ENCODE measurements at regions not wholly inside any gene's neighbourhood (a gene's known extent, or its start where the extent isn't known, plus 50 kb on each side); places are given as distances from the start of the nearest gene placed in this dataset.

DNA sequence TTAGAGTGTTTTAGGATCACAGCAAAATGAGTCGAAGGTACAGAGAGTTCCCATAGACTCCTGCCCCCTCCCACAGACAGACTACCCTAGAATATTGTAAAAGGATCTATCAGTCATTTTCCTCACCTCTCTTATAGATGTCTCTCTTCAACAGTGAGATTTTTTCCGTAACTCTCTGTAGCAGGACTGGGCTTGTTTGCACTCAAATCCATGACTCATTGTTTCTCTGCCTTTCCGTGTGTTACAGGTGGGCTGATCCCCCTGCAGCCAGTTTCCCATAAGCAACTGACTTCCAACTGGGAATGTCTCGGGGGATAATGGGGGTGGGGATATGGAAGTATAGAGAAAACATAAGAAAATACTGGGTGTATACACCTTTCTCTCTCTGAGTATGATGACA is 921.0 kb downstream of the GATA3 start:
- CTCF ChIA-PET: no interaction called here
- intact Hi-C loops (cut with DNase I, micrococcal nuclease): no loop called here
- Mint-ChIP-seq H3K27me3 (peaks cover 6% of the 10 kb centered on the region), H3K4me1 (peaks cover 11% of the 10 kb centered on the region), H3K36me3 (ENCODE audit: low read depth) (peaks cover 3% of the 10 kb centered on the region), H3K27ac (no peak overlapping the region), H3K9me3 (ENCODE audit: low read depth) (no peaks in the 10 kb centered on the region), H3K4me3 (no peak overlapping the region)
- DNase-seq: no peak
- POLR2A ChIA-PET: no interaction called here
- ATAC-seq: no peak

DNA sequence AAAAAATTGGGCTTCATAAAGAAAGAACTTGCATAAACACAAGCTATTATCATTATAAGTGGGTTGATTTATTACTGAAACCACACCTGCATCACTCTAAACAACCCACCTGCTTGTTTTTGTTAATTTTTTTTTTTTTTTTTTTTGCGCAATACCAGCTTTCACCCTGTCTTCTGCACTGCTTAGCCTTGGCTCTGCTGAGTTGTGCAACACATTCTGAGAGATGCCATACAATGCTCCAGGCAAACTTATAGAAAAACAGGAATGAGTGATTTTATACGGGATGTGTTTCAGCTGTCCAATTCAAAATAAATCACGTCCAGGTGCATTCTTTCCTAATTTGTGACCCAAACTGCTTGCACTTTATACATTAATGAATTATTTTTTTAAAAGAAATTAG is 923.6 kb downstream of the GATA3 start:
- intact Hi-C loops (cut with DNase I, micrococcal nuclease): no loop called here
- DNase-seq (no peak), ATAC-seq (no peak)
- Mint-ChIP-seq H3K4me3 (no peak overlapping the region), H3K9me3 (ENCODE audit: low read depth) (peaks cover under 1% of the 10 kb centered on the region), H3K27ac (no peak overlapping the region), H3K4me1 (peaks cover 21% of the 10 kb centered on the region), H3K27me3 (peaks cover 4% of the 10 kb centered on the region), H3K36me3 (ENCODE audit: low read depth) (peaks cover under 1% of the 10 kb centered on the region)
- CTCF ChIA-PET: interaction anchor here (0.5 to 0.7 kb wide), 2 partner anchors 31 to 339 kb away, joined by 3 read pairs; no protein-coding TSS in a partner anchor
- POLR2A ChIA-PET: no interaction called here

DNA sequence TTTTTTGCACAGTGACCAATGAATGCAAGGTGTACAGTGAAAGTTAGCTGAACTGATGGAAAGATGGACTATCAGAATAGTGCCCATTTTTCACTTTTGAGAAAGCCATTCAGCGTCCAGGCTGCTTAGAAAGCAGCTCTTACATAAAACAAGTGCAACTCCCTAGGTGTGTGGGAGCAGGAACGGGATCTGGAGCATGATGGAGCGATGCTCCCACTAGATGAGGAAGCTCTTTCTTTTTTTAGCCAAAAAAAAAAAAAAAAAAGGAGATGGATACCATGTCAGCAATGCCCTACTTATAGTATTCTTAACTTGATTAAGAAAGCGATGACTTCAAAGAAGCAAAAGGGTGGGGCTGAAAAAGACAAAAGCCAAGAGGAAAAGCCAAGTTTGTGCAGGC is 925.5 kb downstream of the GATA3 start:
- Mint-ChIP-seq H3K27ac (no peak overlapping the region), H3K4me3 (no peak overlapping the region), H3K4me1 (peaks cover 21% of the 10 kb centered on the region), H3K27me3 (peaks cover 3% of the 10 kb centered on the region), H3K36me3 (ENCODE audit: low read depth) (peaks cover 4% of the 10 kb centered on the region), H3K9me3 (ENCODE audit: low read depth) (peaks cover 3% of the 10 kb centered on the region)
- DNase-seq (no peak), ATAC-seq (no peak)
- CTCF ChIA-PET: interaction anchor here (1.0 to 1.6 kb wide), 2 partner anchors 10 to 231 kb away, joined by 3 to 4 read pairs; no protein-coding TSS in a partner anchor
- POLR2A ChIA-PET: no interaction called here
- intact Hi-C loops (cut with DNase I, micrococcal nuclease): no loop called here

DNA sequence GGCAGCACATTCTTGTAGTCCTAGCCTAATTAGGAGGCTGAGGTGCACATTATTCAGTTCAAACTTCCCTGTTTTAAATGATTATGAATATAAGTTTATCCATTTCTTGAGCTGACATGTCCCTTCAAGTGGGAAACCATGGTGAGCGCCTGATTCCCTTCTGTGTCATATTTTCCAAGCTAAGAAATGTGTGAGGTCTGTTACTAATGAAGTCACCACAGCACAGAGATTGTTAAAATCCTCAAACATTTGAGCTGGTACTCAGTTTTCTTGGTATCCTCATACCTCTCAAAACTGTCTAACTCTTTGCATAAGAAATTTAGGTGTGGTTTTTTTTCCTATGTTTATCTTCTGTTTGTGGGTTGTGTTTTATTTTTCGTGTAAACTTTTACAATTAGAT is 926.8 kb downstream of the GATA3 start:
- peaks cover 4% of the 10 kb centered on the region for H3K36me3 Mint-ChIP-seq (ENCODE audit: low read depth)
- H3K4me1 Mint-ChIP-seq: peaks cover 21% of the 10 kb centered on the region
- no peak overlapping the region for H3K4me3 Mint-ChIP-seq
- H3K27me3 Mint-ChIP-seq: peaks cover 3% of the 10 kb centered on the region
- intact Hi-C loops (cut with DNase I, micrococcal nuclease): no loop called here
- peak; percentile 42 for ATAC-seq
- peak overlapping the region; percentile 7 for H3K27ac Mint-ChIP-seq
- H3K9me3 Mint-ChIP-seq (ENCODE audit: low read depth): peaks cover 3% of the 10 kb centered on the region
- ChIA-PET POLR2A (no interaction called here), CTCF (no interaction called here)
- DNase-seq: no peak

DNA sequence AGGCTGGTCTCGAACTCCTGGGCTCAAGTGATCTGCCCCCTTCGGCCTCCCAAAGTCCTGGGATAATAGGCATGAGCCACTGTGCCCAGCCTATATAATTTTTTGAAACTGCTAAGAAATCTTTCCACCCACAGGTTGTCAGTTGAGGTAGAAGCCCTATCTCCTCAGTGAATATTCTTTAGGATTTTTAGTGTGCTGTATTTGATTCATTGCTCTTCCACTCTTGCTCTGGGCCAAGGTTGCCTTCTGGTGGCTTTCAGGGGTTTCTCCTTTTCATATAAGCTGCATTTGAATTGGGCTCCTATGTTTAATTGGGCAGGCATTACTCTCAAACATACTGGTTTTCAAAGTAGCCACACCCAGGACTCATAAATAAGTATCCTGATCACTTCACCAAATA is 931.2 kb downstream of the GATA3 start:
- POLR2A ChIA-PET: no interaction called here
- peaks cover 5% of the 10 kb centered on the region for H3K27me3 Mint-ChIP-seq
- no peak overlapping the region for H3K4me3 Mint-ChIP-seq
- CTCF ChIA-PET: no interaction called here
- peaks cover 35% of the 10 kb centered on the region for H3K4me1 Mint-ChIP-seq
- no peak overlapping the region for H3K27ac Mint-ChIP-seq
- peaks cover 4% of the 10 kb centered on the region for H3K36me3 Mint-ChIP-seq (ENCODE audit: low read depth)
- ATAC-seq: peak; percentile 37
- no peak for DNase-seq
- peaks cover 3% of the 10 kb centered on the region for H3K9me3 Mint-ChIP-seq (ENCODE audit: low read depth)
- intact Hi-C loops (cut with DNase I, micrococcal nuclease): no loop called here

- H3K27ac Mint-ChIP-seq: peak overlapping the region; percentile 33
- H3K9me3 Mint-ChIP-seq (ENCODE audit: low read depth): peaks cover 3% of the 10 kb centered on the region
- intact Hi-C loops (cut with DNase I, micrococcal nuclease): no loop called here
- peaks cover 36% of the 10 kb centered on the region for H3K4me1 Mint-ChIP-seq
- CTCF ChIA-PET: no interaction called here
- peaks cover 5% of the 10 kb centered on the region for H3K27me3 Mint-ChIP-seq
- POLR2A ChIA-PET: no interaction called here
- H3K36me3 Mint-ChIP-seq (ENCODE audit: low read depth): peaks cover 4% of the 10 kb centered on the region
- ATAC-seq (no peak), DNase-seq (no peak)
- no peak overlapping the region for H3K4me3 Mint-ChIP-seq
Measured at GRCh38 chr10:8986975-8987374, 932.5 kb downstream of the GATA3 start.

- Mint-ChIP-seq H3K9me3 (ENCODE audit: low read depth) (peaks cover 3% of the 10 kb centered on the region), H3K4me3 (no peak overlapping the region), H3K4me1 (peaks cover 42% of the 10 kb centered on the region), H3K27ac (no peak overlapping the region), H3K36me3 (ENCODE audit: low read depth) (peaks cover 4% of the 10 kb centered on the region), H3K27me3 (peaks cover 5% of the 10 kb centered on the region)
- POLR2A ChIA-PET: interaction anchor here (0.6 kb wide), 1 partner anchor 387 kb away, joined by 4 read pairs; no protein-coding TSS in a partner anchor
- CTCF ChIA-PET: no interaction called here
- ATAC-seq (no peak), DNase-seq (no peak)
- intact Hi-C loops (cut with DNase I, micrococcal nuclease): no loop called here
Measured at GRCh38 chr10:8987712-8988111, 933.2 kb downstream of the GATA3 start.

DNA sequence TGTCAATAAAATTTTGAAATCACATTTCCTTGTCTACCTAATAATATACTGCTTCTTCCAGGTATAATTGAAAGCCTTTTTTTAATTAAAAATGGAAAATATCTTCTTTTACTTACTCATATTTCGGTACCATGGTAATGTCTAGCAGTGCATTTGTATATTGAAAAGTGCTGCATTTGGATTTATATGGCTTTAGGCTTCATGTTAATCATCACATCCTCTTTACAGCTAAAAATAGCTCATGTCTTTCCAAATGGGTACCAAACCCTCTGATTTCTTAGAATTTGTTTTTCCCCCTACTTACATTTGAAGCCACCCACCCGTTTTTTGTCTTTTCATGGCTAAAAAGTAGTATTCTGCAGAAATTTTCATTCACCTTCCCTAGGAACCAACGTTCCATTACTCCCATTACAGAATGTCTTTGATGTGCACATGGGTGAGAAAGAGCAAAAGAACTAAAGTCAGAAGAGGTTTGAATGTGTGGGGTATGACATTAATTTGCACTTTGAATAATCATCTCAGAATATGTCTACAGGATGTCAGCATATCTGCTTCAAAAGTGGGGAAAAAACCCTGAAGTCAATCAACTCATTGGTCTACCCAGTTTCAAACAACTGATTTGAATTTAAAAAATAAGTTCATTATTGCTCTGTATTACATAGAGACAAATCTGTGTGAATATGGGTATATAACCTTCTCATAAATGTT is 935.9 kb downstream of the GATA3 start:
- H3K9me3 Mint-ChIP-seq (ENCODE audit: low read depth): no peaks in the 10 kb centered on the region
- H3K4me1 Mint-ChIP-seq: peaks cover 63% of the 10 kb centered on the region
- H3K4me3 Mint-ChIP-seq: peak overlapping the region; percentile 5
- ATAC-seq (peak; percentile 82), DNase-seq (no peak)
- peak overlapping the region; percentile 62 for H3K27ac Mint-ChIP-seq
- peaks cover 1% of the 10 kb centered on the region for H3K36me3 Mint-ChIP-seq (ENCODE audit: low read depth)
- intact Hi-C loops (cut with DNase I, micrococcal nuclease): loop anchor here (1.0 to 10.0 kb wide), 7 partner anchors 20 to 736 kb away; no protein-coding TSS in a partner anchor
- POLR2A ChIA-PET: no interaction called here
- CTCF ChIA-PET: interaction anchor here (0.6 to 1.3 kb wide), 3 partner anchors 11 to 1233 kb away, joined by 4 read pairs; no protein-coding TSS in a partner anchor
- peaks cover 5% of the 10 kb centered on the region for H3K27me3 Mint-ChIP-seq

DNA sequence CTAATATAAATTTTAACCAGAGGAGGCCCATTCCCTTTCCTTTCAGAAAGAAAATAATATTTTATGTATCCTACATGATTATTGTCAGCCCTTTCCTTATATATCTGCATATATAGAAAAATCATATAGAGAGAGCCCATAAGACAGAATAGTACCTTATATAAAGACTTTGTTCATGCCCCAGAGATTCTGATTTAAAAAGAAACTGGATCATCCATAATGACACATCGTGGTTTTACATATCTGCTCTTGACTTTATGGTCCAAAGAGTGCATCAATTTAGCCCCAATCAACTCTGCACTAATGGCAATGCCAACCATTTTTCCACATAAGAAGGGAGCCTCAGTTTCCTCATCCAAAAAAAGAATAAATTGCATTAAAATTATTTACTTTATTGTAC is 937.5 kb downstream of the GATA3 start:
- peaks cover 1% of the 10 kb centered on the region for H3K36me3 Mint-ChIP-seq (ENCODE audit: low read depth)
- H3K27me3 Mint-ChIP-seq: peaks cover under 1% of the 10 kb centered on the region
- ChIA-PET POLR2A (no interaction called here), CTCF (no interaction called here)
- peaks cover 67% of the 10 kb centered on the region for H3K4me1 Mint-ChIP-seq
- no peak overlapping the region for H3K27ac Mint-ChIP-seq
- intact Hi-C loops (cut with DNase I, micrococcal nuclease): loop anchor here (1.0 to 10.0 kb wide), 5 partner anchors 13 to 737 kb away; no protein-coding TSS in a partner anchor
- ATAC-seq: no peak
- no peak overlapping the region for H3K4me3 Mint-ChIP-seq
- no peak for DNase-seq
- H3K9me3 Mint-ChIP-seq (ENCODE audit: low read depth): no peaks in the 10 kb centered on the region

GRCh38 chr10:8993864-8994263 is 939.4 kb downstream of the GATA3 start:
- intact Hi-C loops (cut with DNase I, micrococcal nuclease): loop anchor here (5.0 to 10.0 kb wide), 4 partner anchors 33 to 739 kb away; no protein-coding TSS in a partner anchor
- DNase-seq (no peak), ATAC-seq (no peak)
- peak overlapping the region; percentile 40 for H3K27ac Mint-ChIP-seq
- H3K36me3 Mint-ChIP-seq (ENCODE audit: low read depth): peaks cover 1% of the 10 kb centered on the region
- no peaks in the 10 kb centered on the region for H3K9me3 Mint-ChIP-seq (ENCODE audit: low read depth)
- ChIA-PET CTCF (no interaction called here), POLR2A (no interaction called here)
- H3K4me3 Mint-ChIP-seq: no peak overlapping the region
- no peaks in the 10 kb centered on the region for H3K27me3 Mint-ChIP-seq
- peaks cover 67% of the 10 kb centered on the region for H3K4me1 Mint-ChIP-seq

DNA sequence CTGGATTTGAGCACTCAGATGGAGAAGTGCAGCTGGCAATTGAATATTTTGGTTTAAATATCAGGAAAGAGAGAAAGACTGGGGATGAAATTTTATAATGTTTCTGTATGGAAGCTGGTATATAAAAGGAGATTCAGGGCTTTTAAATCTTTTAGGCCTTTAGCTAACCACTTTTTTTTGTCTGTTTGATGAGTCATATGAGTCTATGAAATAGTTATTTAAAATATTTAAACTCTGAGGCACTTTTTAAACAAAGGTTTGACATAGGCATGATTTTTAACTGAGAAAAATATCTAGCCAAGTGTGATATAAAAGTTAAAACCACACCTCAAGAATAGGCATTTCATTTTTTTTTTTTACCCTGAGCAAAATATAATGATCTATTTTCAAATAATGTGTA is 944.3 kb downstream of the GATA3 start:
- H3K27me3 Mint-ChIP-seq: no peaks in the 10 kb centered on the region
- H3K4me3 Mint-ChIP-seq: no peak overlapping the region
- ChIA-PET POLR2A (interaction anchor here (0.7 kb wide), 1 partner anchor 1351 kb away, joined by 4 read pairs; no protein-coding TSS in a partner anchor), CTCF (no interaction called here)
- no peak for ATAC-seq
- peaks cover 1% of the 10 kb centered on the region for H3K36me3 Mint-ChIP-seq (ENCODE audit: low read depth)
- H3K27ac Mint-ChIP-seq: no peak overlapping the region
- H3K4me1 Mint-ChIP-seq: peaks cover 31% of the 10 kb centered on the region
- H3K9me3 Mint-ChIP-seq (ENCODE audit: low read depth): no peaks in the 10 kb centered on the region
- intact Hi-C loops (cut with DNase I, micrococcal nuclease): loop anchor here (10.0 kb wide), 3 partner anchors 664 to 744 kb away; no protein-coding TSS in a partner anchor
- no peak for DNase-seq

- POLR2A ChIA-PET: no interaction called here
- ATAC-seq: peak; percentile 47
Measured at GRCh38 chr10:9003122-9003521, 948.6 kb downstream of the GATA3 start.

More at GRCh38 chr10:9003122-9003521, 948.6 kb downstream of the GATA3 start:
- no peak overlapping the region for H3K4me3 Mint-ChIP-seq
- H3K9me3 Mint-ChIP-seq (ENCODE audit: low read depth): no peaks in the 10 kb centered on the region
- intact Hi-C loops (cut with DNase I, micrococcal nuclease): no loop called here
- DNase-seq: no peak
- no peak overlapping the region for H3K27ac Mint-ChIP-seq
- CTCF ChIA-PET: no interaction called here
- no peaks in the 10 kb centered on the region for H3K36me3 Mint-ChIP-seq (ENCODE audit: low read depth)
- H3K27me3 Mint-ChIP-seq: no peaks in the 10 kb centered on the region
- H3K4me1 Mint-ChIP-seq: peaks cover 39% of the 10 kb centered on the region
